OCI-LY3 (cell line): ENCODE measurements at regions not wholly inside any gene's neighbourhood (a gene's known extent, or its start where the extent isn't known, plus 50 kb on each side); places are given as distances from the start of the nearest gene placed in this dataset.

ENCODE experiments used
- EZH2phosphoT487 ChIP-seq: fragments of 200-600 bp; shearing (Covaris generic); IDR thresholded peaks from 2 replicates; pipeline ENCODE4 v1.6.1; 2018; ENCODE audit warnings: antibody characterized with exemption, mixed run types, low read depth
- TF ChIP-seq, protein P1 (sequence below): fragments of 200-600, 300-600 bp; sonication (generic); IDR thresholded peaks from 2 replicates; pipeline ENCODE4 v1.5.1; 2014; ENCODE audit warnings: antibody characterized with exemption, low read length, low read depth

DNA sequence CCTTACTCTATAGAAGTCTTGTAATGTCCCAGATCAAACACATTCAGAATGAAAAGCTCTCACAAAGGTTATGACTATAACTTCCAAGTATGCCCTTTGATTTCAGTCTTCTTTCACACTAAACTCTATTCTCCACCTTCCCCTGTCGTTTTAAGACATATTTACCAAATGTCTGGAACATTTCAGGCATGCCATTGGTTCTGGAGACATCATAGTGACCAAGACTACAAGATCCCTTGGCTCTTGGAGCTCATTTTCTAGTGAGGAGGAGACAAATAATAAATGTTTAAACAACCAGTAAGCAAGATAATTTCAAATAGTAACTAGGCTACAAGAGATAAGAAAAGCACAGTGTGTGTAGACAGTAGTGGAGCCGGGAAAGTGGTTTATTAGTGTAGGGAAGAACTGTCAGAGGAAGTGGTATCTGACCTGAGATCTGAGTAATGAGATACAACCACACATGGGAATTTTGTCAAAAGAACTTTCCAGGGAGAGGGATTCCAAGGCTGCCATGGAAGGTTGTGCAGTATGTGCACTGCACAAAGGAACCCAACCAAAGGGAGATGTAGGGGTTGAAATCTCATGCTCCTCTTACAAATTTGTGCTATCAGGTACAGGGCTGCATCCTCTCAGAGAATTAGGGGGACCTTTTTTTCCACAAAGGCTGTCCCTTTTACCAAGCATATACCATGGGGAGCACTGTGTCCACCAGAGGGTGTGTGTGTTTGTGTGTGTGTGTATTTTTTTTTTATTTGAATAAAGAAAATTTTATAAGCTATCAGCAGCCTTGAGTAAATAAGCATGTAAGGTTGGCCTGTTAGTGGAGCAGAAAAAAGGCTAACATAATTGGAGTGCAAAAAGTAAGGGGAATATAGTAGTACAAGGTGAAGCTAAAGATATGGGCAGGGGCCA is 1279.1 kb upstream of the WWC1 start:
- TF ChIP-seq, protein P1, sequence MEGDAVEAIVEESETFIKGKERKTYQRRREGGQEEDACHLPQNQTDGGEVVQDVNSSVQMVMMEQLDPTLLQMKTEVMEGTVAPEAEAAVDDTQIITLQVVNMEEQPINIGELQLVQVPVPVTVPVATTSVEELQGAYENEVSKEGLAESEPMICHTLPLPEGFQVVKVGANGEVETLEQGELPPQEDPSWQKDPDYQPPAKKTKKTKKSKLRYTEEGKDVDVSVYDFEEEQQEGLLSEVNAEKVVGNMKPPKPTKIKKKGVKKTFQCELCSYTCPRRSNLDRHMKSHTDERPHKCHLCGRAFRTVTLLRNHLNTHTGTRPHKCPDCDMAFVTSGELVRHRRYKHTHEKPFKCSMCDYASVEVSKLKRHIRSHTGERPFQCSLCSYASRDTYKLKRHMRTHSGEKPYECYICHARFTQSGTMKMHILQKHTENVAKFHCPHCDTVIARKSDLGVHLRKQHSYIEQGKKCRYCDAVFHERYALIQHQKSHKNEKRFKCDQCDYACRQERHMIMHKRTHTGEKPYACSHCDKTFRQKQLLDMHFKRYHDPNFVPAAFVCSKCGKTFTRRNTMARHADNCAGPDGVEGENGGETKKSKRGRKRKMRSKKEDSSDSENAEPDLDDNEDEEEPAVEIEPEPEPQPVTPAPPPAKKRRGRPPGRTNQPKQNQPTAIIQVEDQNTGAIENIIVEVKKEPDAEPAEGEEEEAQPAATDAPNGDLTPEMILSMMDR, result no peak
- TF ChIP-seq EZH2phosphoT487, result no peak
